DOHH2 (cell line): ENCODE measurements at regions not wholly inside any gene's neighbourhood (a gene's known extent, or its start where the extent isn't known, plus 50 kb on each side); places are given as distances from the start of the nearest gene placed in this dataset.

Experiments
- H3F3A ChIP-seq: fragments of 200-600 bp; sonication (generic), shearing (Covaris generic); 2 replicates; pipeline ENCODE4 v1.6.0; 2016; ENCODE audit warnings: antibody characterized with exemption, mild to moderate bottlenecking; ENCODE audit not compliant: control insufficient read depth, insufficient read depth
- H3K27ac ChIP-seq: fragments of 200-600 bp; sonication (generic); 2 replicates; pipeline ENCODE4 v1.5.1; 2014; ENCODE audit warnings: low read depth, mild to moderate bottlenecking, low read length, moderate library complexity
- H3K27me3 ChIP-seq: fragments of 200-600 bp; sonication (generic); 2 replicates; pipeline ENCODE4 v1.6.1; 2014; ENCODE audit warnings: mild to moderate bottlenecking, low read length, mixed read lengths; ENCODE audit not compliant: control insufficient read depth
- H3K36me3 ChIP-seq: fragments of 200-600 bp; sonication (generic); 2 replicates; pipeline ENCODE4 v1.6.1; 2014; ENCODE audit warnings: mild to moderate bottlenecking, low read length, moderate library complexity, mixed read lengths; ENCODE audit not compliant: control insufficient read depth
- H3K4me1 ChIP-seq: fragments of 200-600 bp; sonication (generic); 2 replicates; pipeline ENCODE4 v1.6.1; 2014; ENCODE audit warnings: mild to moderate bottlenecking, low read length, mixed read lengths; ENCODE audit not compliant: control insufficient read depth
- H3K4me2 ChIP-seq: fragments of 200-600 bp; sonication (generic); 2 replicates; pipeline ENCODE4 v1.6.0; 2014; ENCODE audit warnings: mild to moderate bottlenecking, low read length, moderate library complexity
- H3K4me3 ChIP-seq: fragments of 200-600 bp; sonication (generic); 2 replicates; pipeline ENCODE4 v1.5.1; 2014; ENCODE audit warnings: mild to moderate bottlenecking, low read length, mixed read lengths
- H3K79me2 ChIP-seq: fragments of 200-600 bp; sonication (generic); 2 replicates; pipeline ENCODE4 v1.6.1; 2014; ENCODE audit warnings: mild to moderate bottlenecking, low read length, mixed read lengths; ENCODE audit not compliant: control insufficient read depth
- H3K9me2 ChIP-seq: fragments of 200-600 bp; sonication (generic); replicated peaks from 2 replicates; pipeline ENCODE4 v1.6.1; 2014; ENCODE audit warnings: mild to moderate bottlenecking, low read length, mixed read lengths; ENCODE audit not compliant: control insufficient read depth
- H3K9me3 ChIP-seq: fragments of 200-600 bp; sonication (generic); 2 replicates; pipeline ENCODE4 v1.6.1; 2014; ENCODE audit warnings: antibody characterized with exemption, low read length, mixed read lengths; ENCODE audit not compliant: control insufficient read depth, insufficient read depth
- H4K20me1 ChIP-seq: fragments of 200-600 bp; sonication (generic); 2 replicates; pipeline ENCODE4 v1.6.0; 2014; ENCODE audit warnings: low read depth, mild to moderate bottlenecking, antibody characterized with exemption, low read length, moderate library complexity; ENCODE audit not compliant: control insufficient read depth, insufficient read depth
- EZH2phosphoT487 ChIP-seq: fragments of 200-600 bp; sonication (generic); IDR thresholded peaks from 2 replicates; pipeline ENCODE4 v1.6.1; 2017; ENCODE audit warnings: borderline replicate concordance, mild to moderate bottlenecking, antibody characterized with exemption, low read length, moderate library complexity, mixed read lengths
- TF ChIP-seq, protein P1 (sequence below): fragments of 200-600 bp; sonication (generic); IDR thresholded peaks from one replicate; pipeline ENCODE4 v1.5.1; 2014; ENCODE audit warnings: antibody characterized with exemption, mild to moderate bottlenecking, low read depth, low read length; ENCODE audit not compliant: poor library complexity, severe bottlenecking

DNA sequence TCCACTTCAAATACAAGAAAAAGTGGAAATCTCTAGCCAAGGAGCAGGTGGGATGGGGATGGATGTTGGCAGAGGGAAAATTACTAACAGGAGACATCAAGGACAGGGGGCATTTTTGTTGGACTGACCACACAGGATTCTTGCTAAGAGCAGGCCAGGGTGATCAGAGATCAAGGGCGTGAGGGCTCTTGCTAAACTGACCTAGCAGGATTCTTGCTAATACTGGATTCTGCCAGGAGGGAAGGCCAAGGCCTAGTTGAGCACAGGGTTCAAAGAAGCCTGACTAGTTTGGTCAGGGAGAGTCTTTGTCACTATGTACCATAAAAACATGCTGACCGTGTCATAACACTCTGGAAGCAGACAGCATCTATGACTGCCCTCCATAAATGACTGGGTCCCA lies 442.7 kb downstream of the PID1 start:
- no peaks in the 10 kb centered on the region for H3K9me3 ChIP-seq
- H3K79me2 ChIP-seq, result no peaks in the 10 kb centered on the region
- H3K4me3 ChIP-seq, result no peak overlapping the region
- H3K4me2 ChIP-seq, result no peak overlapping the region
- H3K27me3 ChIP-seq, result no peaks in the 10 kb centered on the region
- H3K9me2 ChIP-seq, result no peaks in the 10 kb centered on the region
- TF ChIP-seq, protein P1, sequence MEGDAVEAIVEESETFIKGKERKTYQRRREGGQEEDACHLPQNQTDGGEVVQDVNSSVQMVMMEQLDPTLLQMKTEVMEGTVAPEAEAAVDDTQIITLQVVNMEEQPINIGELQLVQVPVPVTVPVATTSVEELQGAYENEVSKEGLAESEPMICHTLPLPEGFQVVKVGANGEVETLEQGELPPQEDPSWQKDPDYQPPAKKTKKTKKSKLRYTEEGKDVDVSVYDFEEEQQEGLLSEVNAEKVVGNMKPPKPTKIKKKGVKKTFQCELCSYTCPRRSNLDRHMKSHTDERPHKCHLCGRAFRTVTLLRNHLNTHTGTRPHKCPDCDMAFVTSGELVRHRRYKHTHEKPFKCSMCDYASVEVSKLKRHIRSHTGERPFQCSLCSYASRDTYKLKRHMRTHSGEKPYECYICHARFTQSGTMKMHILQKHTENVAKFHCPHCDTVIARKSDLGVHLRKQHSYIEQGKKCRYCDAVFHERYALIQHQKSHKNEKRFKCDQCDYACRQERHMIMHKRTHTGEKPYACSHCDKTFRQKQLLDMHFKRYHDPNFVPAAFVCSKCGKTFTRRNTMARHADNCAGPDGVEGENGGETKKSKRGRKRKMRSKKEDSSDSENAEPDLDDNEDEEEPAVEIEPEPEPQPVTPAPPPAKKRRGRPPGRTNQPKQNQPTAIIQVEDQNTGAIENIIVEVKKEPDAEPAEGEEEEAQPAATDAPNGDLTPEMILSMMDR, result no peak
- TF ChIP-seq EZH2phosphoT487, result no peak
- no peaks in the 10 kb centered on the region for H3F3A ChIP-seq
- no peaks in the 10 kb centered on the region for H4K20me1 ChIP-seq
- H3K36me3 ChIP-seq, result no peaks in the 10 kb centered on the region
- no peaks in the 10 kb centered on the region for H3K4me1 ChIP-seq
- H3K27ac ChIP-seq, result no peak overlapping the region

DNA sequence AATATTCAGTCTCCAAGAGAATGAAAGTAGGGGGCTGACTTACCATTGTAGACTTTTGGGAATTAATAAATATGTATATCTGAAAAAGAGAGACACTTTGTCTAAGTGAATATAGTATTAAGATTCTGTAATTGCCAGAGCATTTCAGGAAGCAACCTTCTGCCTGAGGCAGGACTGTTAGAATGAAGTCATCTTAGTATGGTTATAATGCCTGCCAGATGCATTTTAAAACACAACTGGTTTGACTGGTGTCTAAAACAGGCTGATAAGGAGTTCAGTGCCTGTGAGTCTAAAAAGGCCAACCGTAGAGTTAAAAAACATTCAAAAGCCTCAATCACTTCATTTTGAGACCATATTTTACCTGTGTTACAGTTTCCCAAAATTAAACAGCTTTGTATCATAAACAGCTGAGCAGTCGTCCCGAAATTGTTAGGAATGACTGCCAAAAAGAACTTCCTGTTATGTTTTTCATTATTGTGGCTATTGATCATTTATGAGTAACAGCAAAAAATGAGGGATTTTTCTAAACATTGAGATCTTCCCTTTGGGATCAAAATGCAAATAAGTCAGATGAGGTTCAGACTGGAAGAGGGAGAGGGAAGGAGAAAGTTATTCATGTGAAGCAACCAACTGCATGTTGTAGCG lies 443.9 kb downstream of the PID1 start:
- no peaks in the 10 kb centered on the region for H3K79me2 ChIP-seq
- H3K27me3 ChIP-seq, result no peaks in the 10 kb centered on the region
- H3K4me3 ChIP-seq, result no peak overlapping the region
- TF ChIP-seq, protein P1, result no peak
- no peak for TF ChIP-seq EZH2phosphoT487
- H3K4me2 ChIP-seq, result no peak overlapping the region
- H3K9me2 ChIP-seq, result no peaks in the 10 kb centered on the region
- no peaks in the 10 kb centered on the region for H3K4me1 ChIP-seq
- H3F3A ChIP-seq, result no peaks in the 10 kb centered on the region
- H3K36me3 ChIP-seq, result no peaks in the 10 kb centered on the region
- H3K9me3 ChIP-seq, result no peaks in the 10 kb centered on the region
- no peak overlapping the region for H3K27ac ChIP-seq
- H4K20me1 ChIP-seq, result no peaks in the 10 kb centered on the region

DNA sequence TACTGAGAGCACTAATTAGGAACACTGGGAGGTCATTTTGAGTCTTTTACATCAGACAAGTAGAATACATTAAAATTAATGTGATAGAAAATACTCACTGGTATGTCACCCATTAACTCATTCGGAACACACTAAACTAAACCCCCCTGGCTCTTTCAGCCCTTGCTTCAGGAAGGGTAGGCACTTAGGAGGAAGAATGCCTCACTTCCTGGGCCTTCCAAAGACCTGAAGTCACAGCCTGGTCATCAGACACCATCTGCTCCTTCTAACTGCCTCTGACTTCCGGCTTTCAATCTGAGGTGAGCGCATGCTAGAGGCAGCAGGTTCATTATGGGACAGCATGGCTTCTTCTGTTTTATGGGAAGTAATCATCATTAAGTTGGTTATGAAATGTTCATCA lies 451.4 kb downstream of the PID1 start:
- Histone ChIP-seq H3K27ac (no peak overlapping the region), H3F3A (no peaks in the 10 kb centered on the region), H3K4me3 (no peak overlapping the region), H3K4me2 (no peak overlapping the region), H3K9me2 (no peaks in the 10 kb centered on the region; the same call in 1 of the 2 replicates), H3K9me3 (no peaks in the 10 kb centered on the region), H3K36me3 (no peaks in the 10 kb centered on the region), H3K79me2 (no peaks in the 10 kb centered on the region), H4K20me1 (no peaks in the 10 kb centered on the region), H3K4me1 (no peaks in the 10 kb centered on the region), H3K27me3 (no peaks in the 10 kb centered on the region)
- no peak for TF ChIP-seq EZH2phosphoT487
- TF ChIP-seq, protein P1, result no peak
